HG03460 (cell line): ENCODE measurements at regions not wholly inside any gene's neighbourhood (a gene's known extent, or its start where the extent isn't known, plus 50 kb on each side); places are given as distances from the start of the nearest gene placed in this dataset.
"Not testable (repeated sequence)": the region's sequence is repeated elsewhere in the genome, so short reads cannot be mapped to it uniquely, and the experiment has no call there.

ENCODE experiments used
- ATAC-seq: cut with Tn5 transposase; IDR thresholded peaks from one replicate; pipeline ENCODE4 v1.9.1; 2021; ENCODE audit not compliant: unreplicated experiment

GRCh38 chr9:33690143-33690933 lies 105.0 kb upstream of the PRSS3 start:
- no peak for ATAC-seq

- no peak for ATAC-seq
These were observed 100.1 kb upstream of the PRSS3 start for GRCh38 chr9:33695299-33695698.

GRCh38 chr9:33695856-33696255 lies 99.5 kb upstream of the PRSS3 start:
- ATAC-seq, result no peak

GRCh38 chr9:33697171-33697570 lies 98.2 kb upstream of the PRSS3 start:
- ATAC-seq, result no peak

- no peak for ATAC-seq
These were observed 97.1 kb upstream of the PRSS3 start for GRCh38 chr9:33698267-33698666.

- not testable (repeated sequence) for ATAC-seq
These were observed 94.4 kb upstream of the PRSS3 start for GRCh38 chr9:33700940-33701339.

- ATAC-seq, result no peak
These were observed 91.8 kb upstream of the PRSS3 start for GRCh38 chr9:33703430-33704102.

- ATAC-seq, result not testable (repeated sequence)
These were observed 89.9 kb upstream of the PRSS3 start for GRCh38 chr9:33705440-33705839.

- ATAC-seq, result no peak
These were observed 86.9 kb upstream of the PRSS3 start for GRCh38 chr9:33708441-33708840.

GRCh38 chr9:33709269-33709668 lies 86.1 kb upstream of the PRSS3 start:
- ATAC-seq, result no peak

- not testable (repeated sequence) for ATAC-seq
These were observed 83.9 kb upstream of the PRSS3 start for GRCh38 chr9:33711418-33711817.

GRCh38 chr9:33714989-33715388 lies 80.4 kb upstream of the PRSS3 start:
- ATAC-seq, result no peak

GRCh38 chr9:33718987-33719386 lies 76.4 kb upstream of the PRSS3 start:
- no peak for ATAC-seq

GRCh38 chr9:33719581-33720374 lies 75.6 kb upstream of the PRSS3 start:
- ATAC-seq, result no peak

- no peak for ATAC-seq
These were observed 73.5 kb upstream of the PRSS3 start for GRCh38 chr9:33721674-33722358.

- no peak for ATAC-seq
These were observed 73.0 kb upstream of the PRSS3 start for GRCh38 chr9:33722359-33722675.

GRCh38 chr9:33728613-33729012 lies 66.7 kb upstream of the PRSS3 start:
- no peak for ATAC-seq

- no peak for ATAC-seq
These were observed 64.2 kb upstream of the PRSS3 start for GRCh38 chr9:33731142-33731541.

GRCh38 chr9:33731625-33732024 lies 63.7 kb upstream of the PRSS3 start:
- no peak for ATAC-seq

GRCh38 chr9:33734247-33734940 lies 61.0 kb upstream of the PRSS3 start:
- not testable (repeated sequence) for ATAC-seq
